HL-60 (cell line): ENCODE measurements at regions not wholly inside any gene's neighbourhood (a gene's known extent, or its start where the extent isn't known, plus 50 kb on each side); places are given as distances from the start of the nearest gene placed in this dataset.

Source experiments
- GABPA ChIP-seq: IDR thresholded peaks from 2 replicates; pipeline ENCODE4 v1.6.1; 2012; ENCODE audit warnings: low read depth
- POLR2AphosphoS5 ChIP-seq: IDR thresholded peaks from 2 replicates; pipeline ENCODE4 v1.6.1; 2012; ENCODE audit warnings: low read depth
- SPI1 ChIP-seq: IDR thresholded peaks from 2 replicates; pipeline ENCODE4 v1.6.1; 2012; ENCODE audit warnings: low read depth, mild to moderate bottlenecking, borderline replicate concordance
- TF ChIP-seq, protein P1 (sequence below): IDR thresholded peaks from one replicate; pipeline ENCODE4 v1.5.1; 2011; ENCODE audit warnings: low read length, control low read depth, inconsistent platforms; ENCODE audit not compliant: insufficient read depth
- TF ChIP-seq, protein P2 (sequence below): IDR thresholded peaks from 2 replicates; pipeline ENCODE4 v1.6.1; 2012; ENCODE audit warnings: low read depth; ENCODE audit not compliant: insufficient replicate concordance

DNA sequence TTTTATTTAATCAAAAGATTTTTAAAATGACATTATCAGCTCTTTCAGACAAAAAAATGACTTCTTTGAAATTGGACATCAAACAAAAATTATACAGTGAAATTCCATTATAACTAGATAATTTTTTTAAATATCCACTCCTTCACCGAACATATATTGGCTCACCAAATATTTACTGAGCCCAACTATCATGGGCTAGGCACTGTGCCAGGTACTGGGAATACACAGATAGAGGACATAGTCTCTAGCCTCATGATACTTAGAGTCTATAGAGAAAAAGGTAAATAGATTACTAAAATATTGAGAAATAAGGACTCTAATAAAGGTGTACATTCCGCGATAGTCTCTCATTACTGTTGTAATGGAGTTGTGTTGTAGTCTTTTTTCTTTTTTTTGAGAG lies 219.9 kb downstream of the SEC23A start:
- TF ChIP-seq, protein P1, sequence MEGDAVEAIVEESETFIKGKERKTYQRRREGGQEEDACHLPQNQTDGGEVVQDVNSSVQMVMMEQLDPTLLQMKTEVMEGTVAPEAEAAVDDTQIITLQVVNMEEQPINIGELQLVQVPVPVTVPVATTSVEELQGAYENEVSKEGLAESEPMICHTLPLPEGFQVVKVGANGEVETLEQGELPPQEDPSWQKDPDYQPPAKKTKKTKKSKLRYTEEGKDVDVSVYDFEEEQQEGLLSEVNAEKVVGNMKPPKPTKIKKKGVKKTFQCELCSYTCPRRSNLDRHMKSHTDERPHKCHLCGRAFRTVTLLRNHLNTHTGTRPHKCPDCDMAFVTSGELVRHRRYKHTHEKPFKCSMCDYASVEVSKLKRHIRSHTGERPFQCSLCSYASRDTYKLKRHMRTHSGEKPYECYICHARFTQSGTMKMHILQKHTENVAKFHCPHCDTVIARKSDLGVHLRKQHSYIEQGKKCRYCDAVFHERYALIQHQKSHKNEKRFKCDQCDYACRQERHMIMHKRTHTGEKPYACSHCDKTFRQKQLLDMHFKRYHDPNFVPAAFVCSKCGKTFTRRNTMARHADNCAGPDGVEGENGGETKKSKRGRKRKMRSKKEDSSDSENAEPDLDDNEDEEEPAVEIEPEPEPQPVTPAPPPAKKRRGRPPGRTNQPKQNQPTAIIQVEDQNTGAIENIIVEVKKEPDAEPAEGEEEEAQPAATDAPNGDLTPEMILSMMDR = no peak
- TF ChIP-seq POLR2AphosphoS5 (no peak), SPI1 (no peak), GABPA (no peak)
- TF ChIP-seq, protein P2, sequence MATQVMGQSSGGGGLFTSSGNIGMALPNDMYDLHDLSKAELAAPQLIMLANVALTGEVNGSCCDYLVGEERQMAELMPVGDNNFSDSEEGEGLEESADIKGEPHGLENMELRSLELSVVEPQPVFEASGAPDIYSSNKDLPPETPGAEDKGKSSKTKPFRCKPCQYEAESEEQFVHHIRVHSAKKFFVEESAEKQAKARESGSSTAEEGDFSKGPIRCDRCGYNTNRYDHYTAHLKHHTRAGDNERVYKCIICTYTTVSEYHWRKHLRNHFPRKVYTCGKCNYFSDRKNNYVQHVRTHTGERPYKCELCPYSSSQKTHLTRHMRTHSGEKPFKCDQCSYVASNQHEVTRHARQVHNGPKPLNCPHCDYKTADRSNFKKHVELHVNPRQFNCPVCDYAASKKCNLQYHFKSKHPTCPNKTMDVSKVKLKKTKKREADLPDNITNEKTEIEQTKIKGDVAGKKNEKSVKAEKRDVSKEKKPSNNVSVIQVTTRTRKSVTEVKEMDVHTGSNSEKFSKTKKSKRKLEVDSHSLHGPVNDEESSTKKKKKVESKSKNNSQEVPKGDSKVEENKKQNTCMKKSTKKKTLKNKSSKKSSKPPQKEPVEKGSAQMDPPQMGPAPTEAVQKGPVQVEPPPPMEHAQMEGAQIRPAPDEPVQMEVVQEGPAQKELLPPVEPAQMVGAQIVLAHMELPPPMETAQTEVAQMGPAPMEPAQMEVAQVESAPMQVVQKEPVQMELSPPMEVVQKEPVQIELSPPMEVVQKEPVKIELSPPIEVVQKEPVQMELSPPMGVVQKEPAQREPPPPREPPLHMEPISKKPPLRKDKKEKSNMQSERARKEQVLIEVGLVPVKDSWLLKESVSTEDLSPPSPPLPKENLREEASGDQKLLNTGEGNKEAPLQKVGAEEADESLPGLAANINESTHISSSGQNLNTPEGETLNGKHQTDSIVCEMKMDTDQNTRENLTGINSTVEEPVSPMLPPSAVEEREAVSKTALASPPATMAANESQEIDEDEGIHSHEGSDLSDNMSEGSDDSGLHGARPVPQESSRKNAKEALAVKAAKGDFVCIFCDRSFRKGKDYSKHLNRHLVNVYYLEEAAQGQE = no peak
